ENCODE measurements at regions not wholly inside any gene's neighbourhood (a gene's known extent, or its start where the extent isn't known, plus 50 kb on each side); places are given as distances from the start of the nearest gene placed in this dataset.

DNA sequence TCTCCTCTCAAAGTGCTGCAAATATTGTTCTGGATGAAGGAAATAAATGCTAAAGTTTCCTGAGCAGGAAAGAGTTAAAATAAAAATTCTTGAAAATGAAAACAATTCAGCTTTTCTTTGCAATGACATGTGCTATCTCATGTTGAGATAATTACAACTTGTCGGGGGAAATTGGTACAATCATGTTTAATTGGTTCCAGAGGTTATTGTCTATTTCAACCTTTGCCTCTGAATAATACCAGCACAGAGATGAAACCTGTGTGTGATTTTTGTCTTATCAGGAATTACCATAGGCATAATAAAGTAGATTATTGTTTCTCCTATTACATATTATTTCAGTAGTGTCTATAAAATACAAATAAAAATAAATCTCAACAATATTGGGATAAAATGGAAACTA, 305.0 kb downstream of the XPNPEP1 start:
- TF ChIP-seq FOXM1 (IDR thresholded peaks at IDR 0.05; ENCODE audit: borderline replicate concordance) (no peak), ZNF384 (IDR thresholded peaks at IDR 0.05) (no peak), SUZ12 (IDR thresholded peaks at IDR 0.05) (no peak)

All from HEK293T (cell line).